ENCODE measurements at regions not wholly inside any gene's neighbourhood (a gene's known extent, or its start where the extent isn't known, plus 50 kb on each side); places are given as distances from the start of the nearest gene placed in this dataset.
A peak's percentile ranks its signal among the peaks of the same experiment; 100 is the strongest.

- TF ChIP-seq NFE2L2 (IDR thresholded peaks at IDR 0.05; ENCODE audit: low read depth, low read length) (no peak), RAD21 (IDR thresholded peaks at IDR 0.05; ENCODE audit: low read length) (no peak), MAZ (IDR thresholded peaks at IDR 0.05; ENCODE audit: borderline replicate concordance, low read depth, low read length) (no peak)
- TF ChIP-seq, protein P1, sequence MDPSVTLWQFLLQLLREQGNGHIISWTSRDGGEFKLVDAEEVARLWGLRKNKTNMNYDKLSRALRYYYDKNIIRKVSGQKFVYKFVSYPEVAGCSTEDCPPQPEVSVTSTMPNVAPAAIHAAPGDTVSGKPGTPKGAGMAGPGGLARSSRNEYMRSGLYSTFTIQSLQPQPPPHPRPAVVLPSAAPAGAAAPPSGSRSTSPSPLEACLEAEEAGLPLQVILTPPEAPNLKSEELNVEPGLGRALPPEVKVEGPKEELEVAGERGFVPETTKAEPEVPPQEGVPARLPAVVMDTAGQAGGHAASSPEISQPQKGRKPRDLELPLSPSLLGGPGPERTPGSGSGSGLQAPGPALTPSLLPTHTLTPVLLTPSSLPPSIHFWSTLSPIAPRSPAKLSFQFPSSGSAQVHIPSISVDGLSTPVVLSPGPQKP (IDR thresholded peaks at IDR 0.05; ENCODE audit: borderline replicate concordance, low read depth, low read length) = no peak
- Histone ChIP-seq H2BK15ac (ENCODE audit: low read depth, low read length) (no peak overlapping the region; the same call in 2 of the 3 replicates), H2BK5ac (ENCODE audit: low read depth, low read length, poor library complexity, severe bottlenecking) (peak overlapping the region; percentile 67), H3K9me1 (ENCODE audit: insufficient read depth, low read length) (peaks cover 12% of the 10 kb centered on the region), H3K9me3 (ENCODE audit: control insufficient read depth, insufficient read depth, low read length) (no peaks in the 10 kb centered on the region), H2BK20ac (ENCODE audit: low read depth, low read length) (no peak overlapping the region), H3K27me3 (ENCODE audit: control insufficient read depth, insufficient read depth, low read length) (no peaks in the 10 kb centered on the region), H4K8ac (ENCODE audit: low read depth in 2 of 2, low read length in 2 of 2) (no peak overlapping the region; a peak in 1 of 4 replicates), H3K27ac (ENCODE audit: insufficient read depth, low read length) (peak overlapping the region; percentile 0; the same call in 1 of the 2 replicates), H2AK9ac (replicated peaks; ENCODE audit: low read depth, low read length, poor library complexity) (no peak overlapping the region), H3K4me2 (ENCODE audit: low read depth, low read length) (peak overlapping the region; percentile 97), H3K4ac (ENCODE audit: low read depth, low read length) (peak overlapping the region; percentile 35; the same call in 1 of the 2 replicates), H3K4me3 (ENCODE audit: insufficient read depth, low read depth, low read length) (peak overlapping the region; percentile 60), H2BK120ac (ENCODE audit: low read depth, low read length) (peak overlapping the region; percentile 39), H3K9ac (ENCODE audit: low read depth, low read length) (peak overlapping the region; percentile 48), H2AFZ (replicated peaks; ENCODE audit: low read length, poor library complexity) (peak overlapping the region; percentile 60), H4K20me1 (ENCODE audit: insufficient read depth, low read length) (no peaks in the 10 kb centered on the region), H3K4me1 (ENCODE audit: control insufficient read depth, insufficient read depth, low read length) (peaks cover 16% of the 10 kb centered on the region), H3K56ac (ENCODE audit: extremely low read depth, insufficient read depth, low read length) (no peak overlapping the region), H3K36me3 (ENCODE audit: control insufficient read depth, insufficient read depth, low read length) (no peaks in the 10 kb centered on the region), H3K18ac (ENCODE audit: low read depth, low read length) (peak overlapping the region; percentile 13; the same call in 1 of the 2 replicates), H4K5ac (ENCODE audit: low read depth, low read length) (no peak overlapping the region), H3K23ac (ENCODE audit: low read depth, low read length) (peak overlapping the region; percentile 74; the same call in 1 of the 2 replicates), H2AK5ac (ENCODE audit: low read depth, low read length) (no peak overlapping the region), H3K14ac (replicated peaks; ENCODE audit: low read depth, low read length) (no peak overlapping the region), H3K79me1 (ENCODE audit: low read depth in 1 of 2, low read length in 2 of 2) (peaks cover 0 to 5% of the 10 kb centered on the region in 2 experiments; a peak in 1 of 4 replicates), H4K91ac (ENCODE audit: insufficient read depth, low read depth, low read length) (no peak overlapping the region; the same call in 1 of the 2 replicates)
- intact Hi-C loops (cut with micrococcal nuclease) = loop anchor here (5.0 kb wide), 1 partner anchor 99 kb away; no protein-coding TSS in a partner anchor
- in situ Hi-C loops (cut with MboI; ENCODE audit: low sequenced_read_pairs) = no loop called here
- BruUV-seq (replicated peaks) = no TSS peak
- ChIA-PET POLR2A (ENCODE audit: unreplicated experiment) (no interaction called here), CTCF (no interaction called here)
- dilution Hi-C loops (cut with HindIII; ENCODE audit: low sequenced_read_pairs, unreplicated experiment) = no loop called here
- DNase-seq (peak; percentile 83), ATAC-seq (ENCODE audit: low read depth) (peak; percentile 16; the same call in 1 of the 2 replicates)
- 0% methylated on average over 1 of the region's 8 CpGs; no CpG with 5 or more reads in 1 of the 2 experiments for WGBS, 2 experiments (ENCODE audit: extremely low coverage in 2 of 2, insufficient read length in 1 of 2)
Measured at GRCh38 chr3:150083655-150084042, 113.0 kb upstream of the PFN2 start.

Data from IMR-90 (cell line).